IPS-15b (cell line): ENCODE measurements at regions not wholly inside any gene's neighbourhood (a gene's known extent, or its start where the extent isn't known, plus 50 kb on each side); places are given as distances from the start of the nearest gene placed in this dataset.

Source experiments
- H3K27me3 ChIP-seq: one replicate; pipeline ENCODE4 v1.6.1; 2013; ENCODE audit warnings: low read length; ENCODE audit not compliant: control insufficient read depth, insufficient read depth
- H3K36me3 ChIP-seq: one replicate; pipeline ENCODE4 v1.6.1; 2013; ENCODE audit warnings: low read length; ENCODE audit not compliant: control insufficient read depth, insufficient read depth
- H3K4me1 ChIP-seq: one replicate; pipeline ENCODE4 v1.6.1; 2013; ENCODE audit warnings: mild to moderate bottlenecking, low read length; ENCODE audit not compliant: control insufficient read depth, insufficient read depth
- H3K4me3 ChIP-seq: one replicate; pipeline ENCODE4 v1.5.1; 2013; ENCODE audit warnings: low read depth, low read length
- H3K9ac ChIP-seq: one replicate; pipeline ENCODE4 v1.6.1; 2013; ENCODE audit warnings: low read depth, mild to moderate bottlenecking, low read length
- H3K9me3 ChIP-seq: one replicate; pipeline ENCODE4 v1.6.1; 2013; ENCODE audit warnings: mild to moderate bottlenecking, low read length; ENCODE audit not compliant: control insufficient read depth, insufficient read depth

- Histone ChIP-seq H3K9me3 (no peaks in the 10 kb centered on the region), H3K9ac (no peak overlapping the region), H3K4me1 (no peaks in the 10 kb centered on the region), H3K27me3 (peaks cover 20% of the 10 kb centered on the region), H3K36me3 (no peaks in the 10 kb centered on the region), H3K4me3 (no peak overlapping the region)
These were observed 389.5 kb upstream of the TNP1 start for GRCh38 chr2:217249121-217250012.

- Histone ChIP-seq H3K36me3 (no peaks in the 10 kb centered on the region), H3K27me3 (peaks cover 12% of the 10 kb centered on the region), H3K9me3 (no peaks in the 10 kb centered on the region), H3K4me1 (no peaks in the 10 kb centered on the region), H3K4me3 (no peak overlapping the region), H3K9ac (no peak overlapping the region)
These were observed 388.6 kb upstream of the TNP1 start for GRCh38 chr2:217248312-217248935.

- peaks cover 5% of the 10 kb centered on the region for H3K27me3 ChIP-seq
- no peak overlapping the region for H3K4me3 ChIP-seq
- H3K36me3 ChIP-seq: no peaks in the 10 kb centered on the region
- no peaks in the 10 kb centered on the region for H3K9me3 ChIP-seq
- H3K4me1 ChIP-seq: no peaks in the 10 kb centered on the region
- no peak overlapping the region for H3K9ac ChIP-seq
These were observed 387.6 kb upstream of the TNP1 start for GRCh38 chr2:217247476-217247875.

- Histone ChIP-seq H3K27me3 (no peaks in the 10 kb centered on the region), H3K4me3 (no peak overlapping the region), H3K4me1 (no peaks in the 10 kb centered on the region), H3K36me3 (no peaks in the 10 kb centered on the region), H3K9ac (no peak overlapping the region), H3K9me3 (no peaks in the 10 kb centered on the region)
These were observed 386.2 kb upstream of the TNP1 start for GRCh38 chr2:217246108-217246507.

GRCh38 chr2:217244815-217245214 lies 385.0 kb upstream of the TNP1 start:
- Histone ChIP-seq H3K9me3 (no peaks in the 10 kb centered on the region), H3K4me1 (no peaks in the 10 kb centered on the region), H3K9ac (no peak overlapping the region), H3K27me3 (no peaks in the 10 kb centered on the region), H3K36me3 (no peaks in the 10 kb centered on the region), H3K4me3 (no peak overlapping the region)

GRCh38 chr2:217242947-217243346 lies 383.1 kb upstream of the TNP1 start:
- H3K9me3 ChIP-seq: no peaks in the 10 kb centered on the region
- no peaks in the 10 kb centered on the region for H3K36me3 ChIP-seq
- no peak overlapping the region for H3K9ac ChIP-seq
- no peaks in the 10 kb centered on the region for H3K4me1 ChIP-seq
- H3K27me3 ChIP-seq: no peaks in the 10 kb centered on the region
- H3K4me3 ChIP-seq: no peak overlapping the region

GRCh38 chr2:217231724-217232123 lies 371.9 kb upstream of the TNP1 start:
- H3K9me3 ChIP-seq: no peaks in the 10 kb centered on the region
- no peak overlapping the region for H3K9ac ChIP-seq
- H3K36me3 ChIP-seq: no peaks in the 10 kb centered on the region
- no peak overlapping the region for H3K4me3 ChIP-seq
- H3K27me3 ChIP-seq: no peaks in the 10 kb centered on the region
- no peaks in the 10 kb centered on the region for H3K4me1 ChIP-seq

- Histone ChIP-seq H3K9me3 (no peaks in the 10 kb centered on the region), H3K9ac (no peak overlapping the region), H3K4me3 (no peak overlapping the region), H3K4me1 (no peaks in the 10 kb centered on the region), H3K36me3 (no peaks in the 10 kb centered on the region), H3K27me3 (no peaks in the 10 kb centered on the region)
These were observed 371.3 kb upstream of the TNP1 start for GRCh38 chr2:217231212-217231611.

GRCh38 chr2:217228732-217229131 lies 368.9 kb upstream of the TNP1 start:
- no peaks in the 10 kb centered on the region for H3K4me1 ChIP-seq
- H3K9me3 ChIP-seq: no peaks in the 10 kb centered on the region
- H3K9ac ChIP-seq: no peak overlapping the region
- no peak overlapping the region for H3K4me3 ChIP-seq
- H3K36me3 ChIP-seq: no peaks in the 10 kb centered on the region
- H3K27me3 ChIP-seq: no peaks in the 10 kb centered on the region

GRCh38 chr2:217227794-217228193 lies 367.9 kb upstream of the TNP1 start:
- Histone ChIP-seq H3K9me3 (no peaks in the 10 kb centered on the region), H3K4me1 (no peaks in the 10 kb centered on the region), H3K36me3 (no peaks in the 10 kb centered on the region), H3K9ac (no peak overlapping the region), H3K27me3 (no peaks in the 10 kb centered on the region), H3K4me3 (no peak overlapping the region)

GRCh38 chr2:217225596-217225995 lies 365.7 kb upstream of the TNP1 start:
- H3K27me3 ChIP-seq: no peaks in the 10 kb centered on the region
- H3K4me1 ChIP-seq: no peaks in the 10 kb centered on the region
- H3K9ac ChIP-seq: no peak overlapping the region
- no peak overlapping the region for H3K4me3 ChIP-seq
- H3K36me3 ChIP-seq: no peaks in the 10 kb centered on the region
- no peaks in the 10 kb centered on the region for H3K9me3 ChIP-seq
